Muscle of back (tissue), 3 donors: ENCODE measurements at regions not wholly inside any gene's neighbourhood (a gene's known extent, or its start where the extent isn't known, plus 50 kb on each side); places are given as distances from the start of the nearest gene placed in this dataset.
A peak's percentile ranks its signal among the peaks of the same experiment; 100 is the strongest.

Source experiments
- DNase-seq, 3 donors: peaks; one replicate each; pipeline versions ENCODE4 v3.0.0 to v3.0.0-alpha.2; 2013

DNA sequence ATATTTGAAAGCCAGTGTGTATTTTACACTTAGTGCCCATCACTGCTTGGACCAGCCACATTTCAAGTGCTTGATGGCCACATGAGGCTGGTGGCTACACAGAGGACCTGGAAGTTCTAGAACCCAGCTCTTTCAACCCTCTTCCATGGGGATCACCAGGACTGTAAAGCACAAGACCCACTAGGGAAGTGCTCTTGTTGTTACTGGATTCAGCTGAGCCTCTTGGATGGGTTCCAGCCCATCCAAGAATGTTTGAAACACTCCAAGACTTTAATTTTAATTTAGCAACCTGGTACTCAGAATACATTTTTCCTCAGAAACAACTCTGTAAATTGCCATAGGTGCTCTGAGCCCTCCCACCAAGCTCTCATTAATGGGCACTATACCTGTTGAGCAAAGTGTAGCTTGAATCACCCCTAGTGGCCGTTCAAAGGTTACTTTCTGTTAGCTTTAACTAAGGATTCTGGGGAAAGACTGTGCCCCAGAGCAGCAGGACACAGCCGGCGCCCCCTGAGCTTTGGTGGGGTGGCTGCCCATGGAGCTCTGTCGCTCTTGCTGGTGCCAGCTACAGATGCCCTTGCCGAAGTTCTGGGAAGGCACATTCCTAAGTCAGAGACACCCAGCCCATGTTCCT, 212.4 kb downstream of the HSD17B3 start:
- no peak for DNase-seq

DNA sequence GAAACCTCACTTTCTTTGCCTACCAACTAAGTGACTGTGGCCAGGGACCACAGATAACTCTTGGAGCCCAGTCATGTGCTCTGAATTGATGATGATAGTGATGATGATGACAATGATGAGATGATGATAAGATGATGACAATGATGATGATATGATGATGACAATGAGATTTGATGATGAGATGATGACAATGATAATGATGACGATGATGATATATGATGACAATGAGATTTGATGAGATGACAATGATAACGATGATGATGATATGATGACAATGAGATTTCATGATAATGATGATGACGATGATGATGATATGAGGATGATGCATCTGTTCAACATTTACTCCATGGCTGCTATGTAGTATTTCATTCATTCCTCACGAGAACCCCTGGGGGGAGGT, 213.0 kb downstream of the ERCC6L2 start:
- no peak for DNase-seq

DNA sequence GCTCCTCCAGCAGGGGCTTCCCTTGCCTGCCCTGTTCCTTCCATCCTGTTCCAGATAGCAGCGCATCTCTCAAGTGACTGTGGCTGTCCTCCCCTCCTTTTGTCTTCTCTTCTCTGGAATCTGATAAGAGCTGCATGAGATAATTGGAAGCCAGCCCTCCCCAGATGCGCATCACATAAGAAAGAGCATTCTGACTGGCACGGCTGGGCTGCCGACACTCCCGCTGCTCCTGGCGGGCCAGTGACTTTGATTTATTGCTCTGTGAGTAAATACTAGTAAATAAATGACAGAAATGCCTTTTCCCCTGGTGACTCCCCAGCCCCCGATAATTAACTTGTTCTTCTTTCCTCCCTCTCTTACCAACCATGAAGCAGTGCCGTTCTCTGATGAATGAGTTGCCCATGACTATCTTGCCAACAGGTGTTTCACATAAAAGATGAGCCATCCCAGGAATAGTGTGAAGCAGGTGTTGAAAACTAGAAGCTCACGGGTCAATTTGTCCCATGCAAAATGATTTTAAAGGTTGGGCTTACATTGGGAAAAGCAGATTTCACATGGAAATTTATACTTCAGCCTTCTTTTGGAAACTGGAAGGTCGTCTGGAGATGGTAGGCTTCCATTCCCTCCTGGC, 212.3 kb downstream of the ERCC6L2 start:
- DNase-seq, result no peak

DNA sequence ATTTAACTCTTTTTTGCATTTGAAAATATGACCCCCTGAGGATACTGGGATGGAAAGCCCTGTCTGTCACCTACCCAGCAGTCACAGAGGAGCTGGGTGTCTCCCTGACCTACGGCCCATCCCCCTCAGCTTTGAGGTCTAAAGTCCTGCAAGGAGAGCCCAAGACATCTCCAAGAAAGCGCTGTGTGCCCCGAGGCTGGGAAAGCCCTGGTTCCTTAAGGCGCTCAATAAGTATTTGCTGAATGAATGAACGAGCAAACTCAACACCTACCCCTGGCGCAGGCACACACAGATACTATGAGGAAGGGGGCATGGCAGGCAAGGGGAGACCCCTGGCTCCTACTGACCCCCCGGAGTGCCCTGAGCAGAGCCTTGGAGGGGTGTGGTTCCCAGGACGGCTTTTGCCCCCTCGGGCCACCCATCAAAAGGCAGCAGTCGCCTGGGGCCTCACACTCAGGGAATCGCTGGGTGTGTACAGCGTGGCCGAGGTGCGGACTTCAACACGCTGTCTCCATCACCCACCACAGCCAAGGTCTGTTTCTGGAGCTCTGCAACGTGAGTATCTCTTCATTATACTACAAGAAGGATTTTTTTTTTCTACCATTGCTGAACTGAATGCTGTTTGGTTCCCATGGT, 211.6 kb downstream of the ERCC6L2 start:
- DNase-seq, result no peak

DNA sequence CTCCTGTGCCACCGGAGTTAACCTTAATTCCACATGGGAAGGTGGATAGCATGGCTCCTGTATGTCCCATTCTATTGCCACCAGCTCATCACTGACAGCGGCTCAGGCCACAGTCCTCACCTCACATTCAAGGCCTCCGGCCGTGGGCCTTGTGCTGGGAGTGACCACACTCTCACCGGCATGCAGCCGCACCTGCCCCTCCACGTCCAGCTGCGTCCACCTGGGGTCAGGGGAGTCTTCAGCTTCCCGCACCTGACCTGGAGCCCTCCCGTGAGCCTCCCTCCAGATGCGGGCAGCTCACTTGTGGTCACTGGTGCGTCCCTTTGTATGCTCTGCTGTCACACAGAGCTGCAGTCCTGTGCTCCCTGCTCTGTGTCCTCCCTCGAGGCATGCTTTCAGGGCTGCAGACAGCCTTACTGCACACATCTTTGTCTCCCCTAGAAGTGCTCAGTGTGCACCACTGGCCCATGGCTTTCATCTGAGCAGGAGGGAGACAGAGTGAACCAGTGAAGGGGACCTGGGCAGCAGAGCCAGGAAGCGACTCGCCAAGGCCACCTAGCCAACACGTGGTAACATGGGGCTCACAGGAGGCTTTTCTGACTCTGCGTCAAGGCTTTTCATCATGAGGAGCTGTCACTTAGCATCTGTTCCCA, 210.1 kb downstream of the ERCC6L2 start:
- DNase-seq, result no peak

DNA sequence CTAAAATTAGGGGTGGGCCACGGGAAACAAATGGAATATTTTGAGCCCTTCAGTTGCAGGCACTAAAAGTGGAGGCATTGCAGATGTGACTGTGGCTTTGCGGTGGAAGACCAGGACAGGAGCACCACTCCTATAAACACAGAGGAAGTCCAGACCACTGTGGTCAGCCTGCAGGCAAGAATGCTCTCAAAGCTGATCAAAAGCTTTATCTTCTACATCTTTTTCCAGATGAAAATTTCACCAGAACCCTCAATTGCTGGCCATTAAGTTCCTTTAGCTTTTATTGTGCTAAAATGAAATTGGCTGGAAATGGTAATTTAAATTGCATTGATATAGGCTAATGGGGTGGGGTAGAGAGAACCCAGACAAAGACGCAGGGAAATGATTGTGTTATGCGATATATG, 208.8 kb downstream of the ERCC6L2 start:
- no peak for DNase-seq

DNA sequence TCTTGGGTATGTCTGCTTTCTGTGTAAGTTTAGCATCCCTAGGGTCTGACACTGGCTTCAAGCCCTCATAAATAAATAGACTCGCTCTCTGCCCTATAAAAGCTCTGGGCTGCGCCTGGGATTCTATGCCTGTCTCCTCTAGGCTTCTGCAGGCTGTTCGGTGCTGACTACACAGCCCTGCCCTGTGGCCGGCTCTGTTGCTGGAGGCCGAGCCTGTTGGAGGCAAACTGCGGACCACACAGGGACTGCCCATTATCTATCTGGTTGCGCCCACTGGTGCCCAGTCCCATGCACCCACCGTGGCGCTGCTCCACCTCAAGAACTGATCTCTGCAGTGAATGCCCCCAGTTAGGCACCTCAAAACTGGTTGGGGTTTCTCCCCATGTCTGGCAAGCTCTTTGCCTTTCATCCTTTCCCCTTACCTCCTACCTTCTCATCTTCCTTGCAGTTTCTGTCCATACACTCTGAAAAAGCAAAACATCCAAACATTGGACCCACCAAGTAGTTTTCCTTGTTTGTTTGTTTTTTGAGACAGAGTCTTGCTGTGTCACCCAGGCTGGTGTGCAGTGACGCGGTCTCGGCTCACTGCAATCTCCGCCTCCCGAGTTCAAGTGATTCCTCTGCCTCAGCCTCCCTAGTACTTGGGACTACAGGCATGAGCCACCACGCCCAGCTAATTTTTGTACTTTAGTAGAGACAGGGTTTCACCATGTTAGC, 207.2 kb downstream of the ERCC6L2 start:
- no peak for DNase-seq

DNA sequence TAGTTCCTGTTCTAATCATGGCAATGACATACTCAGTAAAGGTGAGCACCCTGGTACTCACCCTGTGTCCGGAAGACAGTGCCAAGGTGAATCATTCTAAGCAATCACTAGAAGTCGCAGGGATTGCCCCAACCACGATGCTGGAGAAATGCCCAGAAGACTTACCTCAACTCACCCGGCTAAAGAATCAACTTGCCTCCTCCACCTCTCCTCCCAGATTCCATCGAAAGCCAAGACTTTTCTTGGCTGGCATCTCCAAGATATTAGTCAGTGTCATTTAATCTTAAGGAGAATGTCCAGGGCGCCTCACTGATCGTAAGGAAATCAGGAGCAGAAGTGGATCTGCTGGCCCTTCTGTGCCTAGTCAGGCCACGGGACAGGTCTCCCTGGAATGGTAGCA, 204.9 kb downstream of the ERCC6L2 start:
- no peak for DNase-seq

DNA sequence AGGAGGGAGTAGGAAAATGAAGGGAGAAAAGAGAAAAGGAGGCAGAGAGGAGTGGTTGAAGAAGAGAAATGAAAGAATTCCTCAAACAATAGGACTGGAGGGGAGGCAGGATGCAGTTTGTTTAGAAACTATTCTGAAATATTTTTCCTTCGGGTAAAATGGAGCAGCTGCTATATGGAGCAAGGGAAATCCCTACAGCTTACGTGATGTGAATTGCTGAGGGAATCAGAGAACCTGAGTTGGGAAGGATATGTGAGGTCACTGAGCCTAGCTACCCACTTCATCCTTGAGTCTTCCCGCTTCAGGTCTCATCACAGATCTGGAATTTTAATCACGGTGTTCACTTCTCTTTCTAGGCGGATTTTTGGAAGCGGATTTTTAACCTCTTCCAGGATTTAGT, 204.3 kb downstream of the ERCC6L2 start:
- DNase-seq, result no peak

DNA sequence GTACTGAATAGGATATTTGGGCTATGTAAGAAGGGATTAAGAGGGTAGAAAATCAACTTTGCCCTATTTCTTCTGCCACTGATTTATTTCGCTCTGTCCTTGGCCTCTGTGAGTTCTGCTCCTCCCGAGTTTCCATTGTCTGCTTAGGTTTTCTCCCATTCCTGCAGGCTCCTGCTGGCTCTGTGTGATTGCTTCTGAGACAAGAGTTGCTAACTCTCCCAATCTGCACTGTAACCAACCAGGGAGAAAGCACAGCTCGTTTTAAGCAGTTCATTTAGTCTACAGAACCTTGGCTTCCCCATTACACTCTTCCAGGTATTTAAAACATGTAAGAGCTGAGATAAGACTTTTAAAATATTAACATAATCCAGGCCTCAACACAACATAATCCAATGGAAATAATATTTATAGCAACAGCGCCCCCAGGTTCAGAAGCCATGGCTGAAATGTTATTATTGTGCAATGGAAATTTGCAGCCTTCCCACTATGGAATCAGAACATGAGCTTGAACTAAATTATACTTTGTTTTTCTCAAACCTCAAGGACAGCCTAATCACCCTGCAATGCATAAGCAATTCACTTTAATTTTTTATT, 203.5 kb downstream of the ERCC6L2 start:
- no peak for DNase-seq

DNA sequence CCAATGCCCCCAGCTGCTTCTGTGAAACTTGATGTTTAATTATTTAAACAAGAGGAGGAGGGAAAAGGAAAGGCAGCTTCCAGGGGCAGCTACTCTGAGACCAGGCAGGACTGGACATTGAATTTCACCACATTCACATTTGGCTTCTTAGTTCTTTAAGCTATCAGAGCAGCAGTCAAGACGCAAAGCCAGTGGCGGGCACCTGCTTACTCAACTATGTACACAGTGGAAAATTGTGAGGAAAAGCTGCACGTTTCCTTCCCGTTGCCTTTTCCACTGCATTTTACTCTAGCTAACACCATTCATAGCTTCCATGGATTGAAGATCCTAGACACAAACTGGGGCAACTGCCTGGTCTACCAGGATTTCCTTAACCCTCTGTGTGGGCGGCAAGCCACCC, 200.3 kb downstream of the ERCC6L2 start:
- DNase-seq, result no peak

DNA sequence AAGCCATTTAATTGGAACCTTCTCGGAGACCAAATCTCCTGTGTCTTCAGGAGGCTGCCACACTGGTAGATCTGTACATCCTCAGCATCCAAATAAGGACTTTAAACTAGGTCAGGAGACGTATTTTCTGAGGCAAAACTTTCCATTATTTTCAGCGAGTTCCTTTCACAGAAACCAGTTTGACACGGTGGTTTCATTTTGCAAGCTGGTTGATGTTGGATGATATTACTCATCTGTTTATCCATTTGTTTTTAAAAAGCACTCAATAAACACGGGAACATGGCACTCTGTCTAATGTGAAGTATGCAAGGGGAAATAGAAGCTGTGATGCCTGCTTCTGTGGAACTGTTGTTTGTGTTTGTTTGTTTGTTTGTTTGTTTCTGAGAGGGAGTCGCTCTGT, 199.6 kb downstream of the ERCC6L2 start:
- DNase-seq, result no peak

DNA sequence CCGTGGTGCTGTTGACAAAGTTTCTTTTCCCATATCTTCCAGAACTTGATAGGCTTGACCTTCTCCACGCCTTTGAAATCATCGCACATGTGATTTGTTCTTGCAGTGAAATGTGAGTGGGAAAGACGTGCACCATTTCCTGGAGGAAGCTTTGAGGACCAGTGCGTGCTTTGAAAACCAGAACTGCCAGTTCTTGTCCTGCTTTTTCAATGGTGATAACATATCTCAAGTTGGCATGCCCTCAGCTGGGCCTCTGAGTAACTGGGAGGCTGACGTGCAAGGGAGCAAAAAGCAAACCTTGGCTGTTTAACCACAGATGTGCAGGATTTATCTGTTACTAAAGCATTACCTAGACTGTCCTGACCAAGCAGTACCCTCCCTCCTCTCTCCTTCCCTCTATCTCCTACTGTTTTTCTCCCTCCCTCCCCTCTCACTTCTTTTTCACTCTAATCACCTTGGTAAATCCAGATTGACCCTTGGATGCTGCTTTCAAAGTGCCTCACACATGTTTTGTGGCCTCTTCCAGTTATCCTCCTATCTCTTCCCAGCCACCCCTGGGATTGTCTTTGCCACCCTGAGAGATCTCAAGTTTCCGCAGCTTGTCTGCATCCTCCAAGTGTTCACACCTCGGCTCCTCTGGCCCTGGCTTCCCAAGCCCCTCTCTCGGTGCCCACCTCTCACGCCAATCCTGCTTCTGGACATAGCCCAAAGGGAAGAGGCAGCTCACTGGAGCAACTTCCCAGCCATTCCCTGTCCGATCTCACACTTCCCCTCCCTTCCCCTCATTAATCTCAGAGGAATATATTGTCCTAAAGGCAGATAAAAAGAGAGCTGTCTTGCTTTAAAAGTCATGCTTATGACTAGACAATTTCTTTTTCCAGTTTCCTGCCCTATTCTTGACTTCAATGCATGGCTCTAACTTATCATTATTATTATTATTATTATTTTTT, 198.3 kb downstream of the ERCC6L2 start:
- DNase-seq, result no peak

DNA sequence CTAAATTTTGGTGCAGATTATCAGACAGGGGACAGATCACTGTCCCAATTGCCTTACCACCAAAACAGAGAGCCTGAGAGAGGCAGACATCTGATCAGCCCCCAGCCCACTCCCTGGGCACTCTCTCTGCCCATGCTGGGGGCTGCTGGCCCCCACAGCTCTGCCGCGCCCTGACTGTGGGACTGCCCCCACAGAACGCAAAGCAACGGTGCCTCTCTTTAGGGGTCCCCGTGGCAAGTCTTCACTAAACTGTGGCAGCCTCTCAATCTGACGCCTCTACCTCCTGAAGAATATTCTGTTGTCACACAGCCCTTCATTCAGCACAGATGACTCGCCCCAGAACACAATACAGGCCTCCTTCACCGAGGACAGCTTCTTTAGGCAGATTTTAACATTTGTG, 197.4 kb downstream of the ERCC6L2 start:
- no peak for DNase-seq

DNA sequence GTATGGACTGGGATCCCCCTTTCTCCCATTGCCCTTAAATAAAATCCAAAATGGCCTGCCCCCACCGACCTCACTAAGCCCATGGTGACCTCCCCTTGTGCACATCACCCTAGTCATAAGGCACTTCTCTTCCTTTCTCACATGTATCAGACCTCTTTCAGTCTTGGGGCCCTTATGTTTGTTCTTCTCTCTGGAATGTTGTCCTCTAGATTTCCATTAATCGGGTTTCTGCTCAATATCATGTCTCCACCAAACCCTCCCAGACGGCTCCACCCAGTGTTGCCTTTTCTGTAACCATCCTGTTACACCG, 196.3 kb downstream of the ERCC6L2 start:
- DNase-seq, result no peak

DNA sequence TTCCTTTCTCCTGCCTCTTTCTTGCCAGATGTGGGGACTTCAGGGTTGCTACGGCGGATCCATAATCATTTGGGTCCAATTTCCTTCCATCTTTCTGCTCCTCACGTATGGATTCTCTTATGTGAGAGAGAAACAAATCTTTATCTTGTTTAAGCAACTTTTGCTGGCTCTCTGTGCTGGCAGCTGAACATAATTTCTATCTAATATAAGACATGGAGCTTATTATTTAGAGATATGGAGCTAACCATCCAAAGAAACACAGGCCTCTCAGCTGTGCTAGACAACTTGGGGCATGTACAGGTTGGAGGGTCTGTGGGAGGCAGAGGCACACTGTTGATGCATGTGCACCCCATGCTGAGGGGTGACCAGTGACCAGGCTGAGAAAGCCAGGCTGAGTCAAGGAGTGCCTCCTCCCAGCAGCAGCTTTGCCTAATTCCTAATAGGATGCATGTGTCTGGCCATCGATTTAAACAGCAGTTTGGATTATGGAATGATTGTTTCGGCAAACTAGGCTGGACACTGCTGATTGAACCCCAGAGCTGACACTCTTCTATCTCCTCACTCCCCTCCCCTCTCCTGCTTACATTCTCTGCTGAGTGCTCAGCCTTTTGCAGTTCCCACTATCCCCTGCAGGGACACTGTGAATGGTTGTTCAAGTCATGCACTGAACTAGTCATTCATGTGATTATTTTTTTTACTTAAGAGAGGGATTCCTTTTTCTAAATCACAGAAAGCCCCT, 195.8 kb downstream of the ERCC6L2 start:
- peak in 1 of 3 donors; percentile 48 for DNase-seq

DNA sequence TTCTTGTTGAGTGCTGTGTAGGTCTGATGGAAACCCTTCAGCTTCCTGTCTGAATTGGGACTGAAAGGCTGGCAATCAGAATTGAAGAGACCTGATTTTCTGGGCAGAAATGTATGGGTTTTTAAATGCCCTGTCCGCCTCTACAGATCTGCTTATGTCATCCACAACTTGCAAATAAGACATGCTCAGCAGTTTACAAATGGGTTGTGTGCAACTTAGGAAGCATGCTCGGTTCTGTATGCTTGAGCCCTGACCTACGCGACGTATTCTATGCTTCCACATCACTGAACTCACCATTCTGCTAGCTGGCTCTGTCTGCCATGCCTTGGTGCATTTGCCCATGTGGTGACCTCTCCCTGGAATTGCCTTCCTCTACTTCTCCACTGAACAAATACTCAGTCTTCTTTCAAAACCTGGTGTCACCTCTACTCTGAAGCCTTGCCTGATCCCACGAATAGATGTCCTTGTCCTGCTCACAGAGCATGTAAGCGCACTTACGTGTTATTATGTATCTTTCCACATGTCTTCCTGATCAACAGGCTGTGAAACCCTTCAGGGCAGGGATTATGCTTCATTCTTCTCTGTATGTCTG, 194.2 kb downstream of the ERCC6L2 start:
- no peak for DNase-seq

DNA sequence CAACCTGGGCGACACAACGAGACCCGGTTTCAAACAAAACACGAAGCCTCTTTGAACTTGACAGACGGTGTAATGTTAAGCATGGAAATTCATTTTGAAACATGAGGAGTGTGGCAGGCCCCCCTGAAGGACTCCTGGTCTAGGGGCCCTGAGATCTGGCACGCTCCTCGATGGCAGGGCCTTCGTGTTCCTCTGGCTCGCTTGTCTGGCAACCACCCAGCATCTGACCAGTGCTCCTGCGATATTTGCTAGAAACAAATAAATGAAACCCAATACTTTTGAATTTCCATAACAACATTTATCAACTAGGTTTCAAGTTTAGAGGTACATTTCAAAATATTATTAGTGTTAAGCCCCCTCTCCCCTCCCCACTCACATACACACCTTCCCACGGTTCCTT, 193.0 kb downstream of the ERCC6L2 start:
- DNase-seq, result no peak

DNA sequence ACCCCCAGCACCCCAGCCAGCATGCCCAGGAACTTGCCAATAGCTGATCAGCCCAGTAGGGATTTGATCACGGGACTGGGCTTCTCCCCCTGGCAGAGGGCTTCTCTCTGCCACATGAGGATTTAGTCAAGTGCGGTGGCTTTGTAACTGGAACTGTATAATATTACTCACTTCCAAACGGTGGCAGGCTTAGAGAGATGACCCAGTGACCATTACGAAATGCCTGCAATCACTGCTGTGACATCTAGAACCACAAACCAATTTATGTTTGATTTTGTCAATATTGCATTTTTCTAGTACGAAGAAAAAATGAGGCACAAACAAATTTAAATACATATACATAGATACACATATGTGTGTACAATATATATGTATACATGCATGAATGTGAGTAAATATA, 192.1 kb downstream of the ERCC6L2 start:
- DNase-seq, result no peak

DNA sequence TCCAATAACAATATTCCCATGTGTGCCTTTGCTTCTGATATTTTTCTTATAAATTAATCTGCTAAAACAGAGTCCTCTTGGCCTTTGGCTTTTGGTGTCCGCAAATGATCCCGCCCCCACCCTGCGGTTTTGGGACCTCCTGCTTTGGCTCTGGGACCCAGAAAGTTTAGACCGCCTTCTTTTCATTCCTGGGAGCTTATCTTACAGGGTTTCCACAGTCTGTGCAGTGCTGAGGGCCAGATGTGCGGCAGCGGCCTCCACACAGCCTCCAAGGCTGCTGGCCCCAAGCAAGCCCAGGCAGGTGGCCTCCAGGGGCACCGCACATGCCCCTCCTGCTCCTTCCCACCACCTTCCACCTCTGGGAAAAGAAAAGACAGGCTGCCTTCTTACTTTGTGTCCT, 191.5 kb downstream of the ERCC6L2 start:
- peak in 1 of 3 donors; percentile 50 for DNase-seq
